GM03348 (cell line): ENCODE measurements at regions not wholly inside any gene's neighbourhood (a gene's known extent, or its start where the extent isn't known, plus 50 kb on each side); places are given as distances from the start of the nearest gene placed in this dataset.

Experiments used
- DNase-seq: peaks from one replicate; pipeline ENCODE4 v3.0.0; 2012; ENCODE audit warnings: low spot score

- DNase-seq, result no peak
Observed at GRCh38 chr1:239436286-239436685, 49.9 kb downstream of the CHRM3 start.

- DNase-seq, result no peak
Observed at GRCh38 chr1:239437822-239438221, 51.5 kb downstream of the CHRM3 start.

GRCh38 chr1:239438891-239439290 lies 52.5 kb downstream of the CHRM3 start:
- no peak for DNase-seq

- no peak for DNase-seq
Observed at GRCh38 chr1:239443361-239443760, 57.0 kb downstream of the CHRM3 start.

- no peak for DNase-seq
Observed at GRCh38 chr1:239446611-239447010, 60.2 kb downstream of the CHRM3 start.

- no peak for DNase-seq
Observed at GRCh38 chr1:239448911-239449310, 62.5 kb downstream of the CHRM3 start.

- DNase-seq, result no peak
Observed at GRCh38 chr1:239455743-239456142, 69.4 kb downstream of the CHRM3 start.

GRCh38 chr1:239456788-239457187 lies 70.4 kb downstream of the CHRM3 start:
- no peak for DNase-seq

- DNase-seq, result no peak
Observed at GRCh38 chr1:239457491-239458143, 71.2 kb downstream of the CHRM3 start.

- no peak for DNase-seq
Observed at GRCh38 chr1:239458144-239458500, 71.8 kb downstream of the CHRM3 start.

- DNase-seq, result no peak
Observed at GRCh38 chr1:239467730-239468129, 81.4 kb downstream of the CHRM3 start.

GRCh38 chr1:239478069-239478468 lies 91.7 kb downstream of the CHRM3 start:
- no peak for DNase-seq

- no peak for DNase-seq
Observed at GRCh38 chr1:239483391-239483790, 97.0 kb downstream of the CHRM3 start.

- DNase-seq, result no peak
Observed at GRCh38 chr1:239493811-239494414, 107.5 kb downstream of the CHRM3 start.

- no peak for DNase-seq
Observed at GRCh38 chr1:239505094-239505493, 118.7 kb downstream of the CHRM3 start.

GRCh38 chr1:239507826-239508225 lies 121.5 kb downstream of the CHRM3 start:
- no peak for DNase-seq

GRCh38 chr1:239511875-239512274 lies 125.5 kb downstream of the CHRM3 start:
- no peak for DNase-seq

GRCh38 chr1:239516579-239516978 lies 130.2 kb downstream of the CHRM3 start:
- no peak for DNase-seq

- no peak for DNase-seq
Observed at GRCh38 chr1:239526391-239526790, 140.0 kb downstream of the CHRM3 start.

GRCh38 chr1:239527051-239527693 lies 140.8 kb downstream of the CHRM3 start:
- DNase-seq, result no peak

GRCh38 chr1:239536165-239536849 lies 149.9 kb downstream of the CHRM3 start:
- DNase-seq, result no peak

GRCh38 chr1:239537795-239538194 lies 151.4 kb downstream of the CHRM3 start:
- DNase-seq, result no peak
